Left ventricle myocardium inferior (tissue), 1 donor: ENCODE measurements at regions not wholly inside any gene's neighbourhood (a gene's known extent, or its start where the extent isn't known, plus 50 kb on each side); places are given as distances from the start of the nearest gene placed in this dataset.

Experiments used
- DNase-seq: peaks from one replicate; pipeline ENCODE4 v3.0.0-alpha.2; 2020
- H3K27ac ChIP-seq: fragments of 200-600 bp; replicated peaks from 2 replicates; pipeline ENCODE4 v1.8.0; 2021
- H3K27me3 ChIP-seq: fragments of 200-600 bp; 2 replicates; pipeline ENCODE4 v1.8.0; 2021; ENCODE audit warnings: low read depth
- H3K36me3 ChIP-seq: fragments of 200-600 bp; 2 replicates; pipeline ENCODE4 v1.8.0; 2021
- H3K4me1 ChIP-seq: fragments of 200-600 bp; 2 replicates; pipeline ENCODE4 v1.8.0; 2021
- H3K4me3 ChIP-seq: fragments of 200-600 bp; 2 replicates; pipeline ENCODE4 v1.8.0; 2021; ENCODE audit warnings: mild to moderate bottlenecking, moderate library complexity
- H3K9me3 ChIP-seq: fragments of 200-600 bp; replicated peaks from 2 replicates; pipeline ENCODE4 v1.8.0; 2021
- CTCF ChIP-seq: fragments of 200-600 bp; IDR thresholded peaks from 2 replicates; pipeline ENCODE4 v1.8.0; 2021; ENCODE audit warnings: antibody characterized with exemption, mild to moderate bottlenecking, borderline replicate concordance
- intact Hi-C: fragments of 100-400 bp; cut with micrococcal nuclease; formaldehyde crosslinking; loops from one replicate; pipeline ENCODE4 v1.11.0; 2022
- donor health status: DM: no; HTN: yes; CAD: no; lungs with severe emphysema.

DNA sequence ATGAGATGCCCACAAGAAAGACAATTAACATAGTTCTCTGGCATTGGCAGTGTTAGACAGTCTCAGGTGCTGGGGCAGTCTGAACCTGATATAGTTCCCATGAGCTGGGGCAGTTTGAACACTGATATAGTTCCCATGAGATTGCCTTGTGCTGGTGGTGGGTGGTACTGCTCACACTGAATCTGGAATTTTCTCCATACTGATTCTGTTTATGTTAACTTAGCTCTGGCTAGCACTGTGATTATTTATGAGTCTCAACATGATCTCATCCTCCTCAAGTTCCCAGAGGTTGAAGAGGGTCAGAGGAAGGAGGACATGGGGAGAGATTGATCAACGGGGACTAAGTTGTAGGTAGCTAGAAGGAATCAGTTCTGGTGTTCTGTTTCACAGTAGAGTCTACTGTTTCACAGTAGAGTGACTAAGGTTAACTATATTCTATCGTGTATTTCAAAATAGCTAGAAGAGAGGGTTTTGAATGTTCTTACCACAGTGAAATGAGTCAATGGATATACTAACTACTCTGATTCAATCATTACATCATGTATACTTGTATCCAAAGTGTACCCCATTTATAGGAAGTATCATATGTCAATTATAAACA lies 379.9 kb downstream of the ADAM29 start:
- no peaks in the 10 kb centered on the region for H3K9me3 ChIP-seq
- no peaks in the 10 kb centered on the region for H3K36me3 ChIP-seq
- no peaks in the 10 kb centered on the region for H3K4me1 ChIP-seq
- no peak overlapping the region for H3K4me3 ChIP-seq
- TF ChIP-seq CTCF = no peak
- H3K27ac ChIP-seq = no peak overlapping the region
- H3K27me3 ChIP-seq = no peaks in the 10 kb centered on the region
- intact Hi-C loops = no loop called here
- DNase-seq = no peak

- no peak for TF ChIP-seq CTCF
- Histone ChIP-seq H3K27me3 (no peaks in the 10 kb centered on the region), H3K9me3 (no peaks in the 10 kb centered on the region), H3K4me3 (no peak overlapping the region), H3K27ac (no peak overlapping the region), H3K4me1 (no peaks in the 10 kb centered on the region), H3K36me3 (no peaks in the 10 kb centered on the region)
- DNase-seq = no peak
- intact Hi-C loops = no loop called here
Measured at GRCh38 chr4:175306436-175306835, 388.3 kb downstream of the ADAM29 start.

DNA sequence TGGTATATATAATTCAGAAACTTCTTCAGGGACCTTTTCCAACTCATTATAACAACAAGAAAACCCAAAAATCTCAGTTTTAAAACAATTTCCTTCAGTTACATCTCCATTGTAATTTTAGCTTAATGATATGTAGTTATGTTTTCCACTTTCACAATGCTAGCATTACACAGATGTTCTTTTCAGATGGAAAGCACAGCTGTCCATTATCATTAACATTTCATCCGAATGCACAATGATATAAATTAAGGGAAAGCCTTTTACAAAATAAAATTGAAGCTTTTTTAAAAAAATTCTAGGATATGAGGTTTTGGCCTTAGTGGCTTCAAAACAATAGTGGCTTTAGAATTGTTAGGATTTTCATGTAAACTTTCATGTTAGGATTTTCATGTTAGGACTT lies 389.2 kb downstream of the ADAM29 start:
- H3K4me3 ChIP-seq = no peak overlapping the region
- no peak overlapping the region for H3K27ac ChIP-seq
- H3K27me3 ChIP-seq = no peaks in the 10 kb centered on the region
- H3K9me3 ChIP-seq = no peaks in the 10 kb centered on the region
- intact Hi-C loops = no loop called here
- H3K36me3 ChIP-seq = no peaks in the 10 kb centered on the region
- TF ChIP-seq CTCF = no peak
- no peaks in the 10 kb centered on the region for H3K4me1 ChIP-seq
- DNase-seq = no peak

GRCh38 chr4:175308236-175308635 lies 390.1 kb downstream of the ADAM29 start:
- TF ChIP-seq CTCF = no peak
- H3K9me3 ChIP-seq = no peaks in the 10 kb centered on the region
- intact Hi-C loops = no loop called here
- H3K36me3 ChIP-seq = no peaks in the 10 kb centered on the region
- DNase-seq = no peak
- no peak overlapping the region for H3K27ac ChIP-seq
- H3K4me3 ChIP-seq = no peak overlapping the region
- H3K4me1 ChIP-seq = no peaks in the 10 kb centered on the region
- no peaks in the 10 kb centered on the region for H3K27me3 ChIP-seq

DNA sequence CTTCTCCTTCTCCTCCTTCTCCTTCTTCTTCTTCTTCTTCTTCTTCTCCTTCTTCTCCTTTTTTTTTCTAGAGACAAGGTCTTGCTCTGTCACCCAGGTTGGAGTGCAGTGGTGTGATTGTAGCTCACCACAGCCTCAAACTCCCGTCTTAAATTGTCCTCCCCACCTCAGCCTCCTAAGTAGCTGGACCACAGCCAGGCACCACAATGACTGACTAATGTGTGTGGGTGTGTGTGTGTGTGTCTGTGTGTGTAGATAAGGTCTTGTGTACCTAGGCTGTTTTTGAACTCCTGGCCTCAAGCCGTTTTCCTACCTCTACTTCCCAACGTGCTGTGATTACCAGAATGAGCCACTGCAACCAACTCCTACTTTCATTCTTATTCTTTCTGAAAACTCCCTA lies 390.9 kb downstream of the ADAM29 start:
- no peak for TF ChIP-seq CTCF
- intact Hi-C loops = no loop called here
- H3K4me3 ChIP-seq = no peak overlapping the region
- H3K36me3 ChIP-seq = no peaks in the 10 kb centered on the region
- no peaks in the 10 kb centered on the region for H3K4me1 ChIP-seq
- H3K27me3 ChIP-seq = no peaks in the 10 kb centered on the region
- no peak overlapping the region for H3K27ac ChIP-seq
- no peak for DNase-seq
- H3K9me3 ChIP-seq = no peaks in the 10 kb centered on the region
